ENCODE measurements at regions not wholly inside any gene's neighbourhood (a gene's known extent, or its start where the extent isn't known, plus 50 kb on each side); places are given as distances from the start of the nearest gene placed in this dataset.
"Not testable (repeated sequence)": the region's sequence is repeated elsewhere in the genome, so short reads cannot be mapped to it uniquely, and the experiment has no call there.

DNA sequence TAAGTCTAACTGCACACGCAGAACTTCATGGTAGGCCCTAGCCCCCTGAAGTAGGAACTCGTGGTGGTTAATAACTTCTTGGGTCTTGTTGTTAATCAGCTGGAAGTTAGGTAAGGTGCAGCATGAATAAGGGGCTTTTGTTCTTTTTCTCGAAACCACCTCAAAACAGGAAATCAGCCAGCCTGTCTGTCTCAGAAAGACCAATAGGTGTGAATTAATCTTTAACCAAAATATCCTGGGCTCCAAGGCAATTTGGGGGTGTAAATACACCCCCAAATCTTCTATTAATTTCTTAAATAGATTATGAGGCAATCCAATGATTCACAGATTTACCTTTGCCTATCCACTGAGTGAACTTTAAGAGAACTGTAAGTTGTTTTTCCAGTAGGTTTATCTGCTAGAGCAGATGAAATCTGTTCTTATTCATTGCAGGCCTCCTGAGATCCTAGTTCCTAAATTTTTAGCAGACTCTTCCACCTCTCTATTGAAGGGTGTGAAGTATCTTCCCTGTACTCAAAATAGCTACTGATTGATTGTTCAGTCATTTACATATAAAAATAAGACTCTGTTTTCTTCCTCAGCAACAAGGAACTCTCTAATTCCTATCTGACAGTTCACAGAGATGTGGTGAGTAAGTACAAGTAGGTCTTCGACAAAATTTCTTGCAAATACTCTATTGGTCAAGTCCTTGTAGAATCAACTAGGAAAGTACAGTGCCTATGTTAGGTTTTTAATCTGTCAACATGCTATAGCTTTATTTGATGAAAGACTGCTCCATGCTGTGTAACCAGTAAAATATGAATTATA lies 427.1 kb upstream of the NOX3 start:
- Histone ChIP-seq H3K4me1 (ENCODE audit: low read depth) (no peaks in the 10 kb centered on the region), H3K9me3 (ENCODE audit: low read depth) (no peaks in the 10 kb centered on the region), H3K36me3 (no peaks in the 10 kb centered on the region), H3K27me3 (no peaks in the 10 kb centered on the region), H3K4me3 (no peak overlapping the region), H3K27ac (no peak overlapping the region)
- no peak for DNase-seq (ENCODE audit: low read depth in 1 of 2, low spot score in 1 of 2)
- TF ChIP-seq CTCF (IDR thresholded peaks at IDR 0.05; ENCODE audit: low read depth, low read length), result no peak

- H3K36me3 ChIP-seq, result no peaks in the 10 kb centered on the region
- no peak overlapping the region for H3K27ac ChIP-seq
- no peak overlapping the region for H3K4me3 ChIP-seq
- H3K27me3 ChIP-seq, result no peaks in the 10 kb centered on the region
- no peaks in the 10 kb centered on the region for H3K4me1 ChIP-seq (ENCODE audit: low read depth)
- no peaks in the 10 kb centered on the region for H3K9me3 ChIP-seq (ENCODE audit: low read depth)
- DNase-seq (ENCODE audit: low read depth in 1 of 2, low spot score in 1 of 2), result no peak
- no peak for TF ChIP-seq CTCF (IDR thresholded peaks at IDR 0.05; ENCODE audit: low read depth, low read length)
Observed at GRCh38 chr6:155881826-155882526, 426.3 kb upstream of the NOX3 start.

DNA sequence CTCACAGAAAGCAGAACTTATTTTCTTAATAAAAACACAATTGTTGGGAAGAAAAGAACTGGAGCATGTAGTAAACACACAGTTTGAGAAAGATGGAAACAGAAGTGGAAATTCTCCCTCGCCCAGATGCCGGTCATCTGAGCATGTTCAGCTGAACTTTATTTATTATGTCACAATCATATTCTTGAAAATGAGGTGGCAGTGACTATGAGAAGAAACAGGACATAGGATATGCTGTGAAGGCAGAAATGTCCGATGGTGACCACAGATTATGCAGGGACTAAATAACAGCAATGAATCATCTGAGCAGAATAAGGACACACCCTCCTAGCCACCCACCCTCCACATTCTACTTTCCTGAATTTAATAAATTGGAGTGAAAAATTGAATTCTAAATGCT lies 425.3 kb upstream of the NOX3 start:
- no peak for TF ChIP-seq CTCF (IDR thresholded peaks at IDR 0.05; ENCODE audit: low read depth, low read length)
- H3K27ac ChIP-seq, result no peak overlapping the region
- H3K36me3 ChIP-seq, result no peaks in the 10 kb centered on the region
- H3K27me3 ChIP-seq, result no peaks in the 10 kb centered on the region
- no peaks in the 10 kb centered on the region for H3K9me3 ChIP-seq (ENCODE audit: low read depth)
- peak in 1 of 2 donors; percentile 9 for DNase-seq (ENCODE audit: low read depth in 1 of 2, low spot score in 1 of 2)
- H3K4me1 ChIP-seq (ENCODE audit: low read depth), result no peaks in the 10 kb centered on the region
- no peak overlapping the region for H3K4me3 ChIP-seq

GRCh38 chr6:155872961-155873360 lies 417.3 kb upstream of the NOX3 start:
- H3K9me3 ChIP-seq (ENCODE audit: low read depth), result no peaks in the 10 kb centered on the region
- no peak for TF ChIP-seq CTCF (IDR thresholded peaks at IDR 0.05; ENCODE audit: low read depth, low read length)

DNA sequence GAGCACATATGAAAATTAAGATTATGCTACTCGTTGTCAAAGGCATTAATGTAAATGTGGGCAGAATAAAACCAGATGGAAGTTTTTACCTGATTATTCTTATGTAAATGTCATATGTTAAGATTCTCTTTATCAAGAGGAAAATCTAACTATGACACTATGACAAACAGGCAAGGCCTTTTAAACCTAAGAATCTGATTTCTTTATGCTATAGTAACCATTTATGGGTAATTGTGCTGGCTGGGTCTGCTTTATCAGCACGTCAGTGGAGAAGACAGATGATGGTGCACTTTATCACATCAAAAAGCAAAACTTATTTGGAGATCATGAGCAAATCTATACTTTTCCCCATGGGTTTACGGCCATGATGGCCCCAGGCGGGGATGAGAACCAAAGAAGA lies 412.0 kb upstream of the NOX3 start:
- no peak for TF ChIP-seq CTCF (IDR thresholded peaks at IDR 0.05; ENCODE audit: low read depth, low read length)

More at GRCh38 chr6:155872961-155873360, 417.3 kb upstream of the NOX3 start:
- Histone ChIP-seq H3K4me1 (ENCODE audit: low read depth) (no peaks in the 10 kb centered on the region), H3K27ac (no peak overlapping the region), H3K27me3 (no peaks in the 10 kb centered on the region), H3K36me3 (no peaks in the 10 kb centered on the region), H3K4me3 (no peak overlapping the region)
- no peak for DNase-seq (ENCODE audit: low read depth in 1 of 2, low spot score in 1 of 2)

DNA sequence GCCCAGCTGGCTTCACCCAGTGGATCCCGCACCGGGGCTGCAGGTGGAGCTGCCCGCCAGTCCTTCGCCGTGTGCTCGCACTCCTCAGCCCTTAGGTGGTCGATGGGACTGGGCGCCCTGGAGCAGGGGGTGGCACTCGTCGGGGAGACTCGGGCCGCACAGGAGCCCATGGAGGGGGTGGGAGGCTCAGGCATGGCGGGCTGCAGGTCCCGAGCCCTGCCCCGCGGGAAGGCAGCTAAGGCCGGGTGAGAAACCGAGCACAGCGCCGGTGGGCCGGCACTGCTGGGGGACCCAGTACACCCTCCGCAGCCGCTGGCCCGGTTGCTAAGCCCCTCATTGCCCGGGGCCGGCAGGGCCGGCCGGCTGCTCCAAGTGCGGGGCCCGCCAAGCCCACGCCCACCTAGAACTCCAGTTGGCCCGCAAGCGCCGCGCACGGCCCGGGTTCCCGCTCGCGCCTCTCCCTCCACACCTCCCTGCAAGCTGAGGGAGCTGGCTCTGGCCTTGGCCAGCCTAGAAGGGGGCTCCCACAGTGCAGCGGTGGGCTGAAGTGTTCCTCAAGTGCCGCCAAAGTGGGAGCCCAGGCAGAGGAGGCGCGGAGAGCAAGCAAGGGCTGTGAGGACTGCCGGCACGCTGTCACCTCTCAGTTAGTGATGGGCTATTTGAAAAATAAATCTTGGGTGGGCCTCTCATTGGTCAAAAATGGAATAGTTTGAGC lies 411.2 kb upstream of the NOX3 start:
- DNase-seq (ENCODE audit: low read depth in 1 of 2, low spot score in 1 of 2); H3K27me3 ChIP-seq; H3K4me3 ChIP-seq: not testable (repeated sequence)

More for the DNA sequence above, 412.0 kb upstream of the NOX3 start:
- Histone ChIP-seq H3K27me3 (no peaks in the 10 kb centered on the region), H3K27ac (no peak overlapping the region), H3K4me1 (ENCODE audit: low read depth) (no peaks in the 10 kb centered on the region), H3K4me3 (no peak overlapping the region), H3K36me3 (no peaks in the 10 kb centered on the region), H3K9me3 (ENCODE audit: low read depth) (no peaks in the 10 kb centered on the region)
- no peak for DNase-seq (ENCODE audit: low read depth in 1 of 2, low spot score in 1 of 2)

More for the DNA sequence above, 411.2 kb upstream of the NOX3 start:
- not testable (repeated sequence) for H3K36me3 ChIP-seq; H3K4me1 ChIP-seq (ENCODE audit: low read depth); H3K9me3 ChIP-seq (ENCODE audit: low read depth); H3K27ac ChIP-seq
